NCI-H748 (cell line): ENCODE measurements at regions not wholly inside any gene's neighbourhood (a gene's known extent, or its start where the extent isn't known, plus 50 kb on each side); places are given as distances from the start of the nearest gene placed in this dataset.

ENCODE experiments used
- DNase-seq: peaks from one replicate; lab custom pipeline; 2025; ENCODE audit not compliant: unreplicated experiment; lab: John Stamatoyannopoulos, UW

- no peak for DNase-seq
Measured at GRCh38 chr3:90011131-90011530, 903.7 kb downstream of the EPHA3 start.

GRCh38 chr3:90011596-90011995 is 904.2 kb downstream of the EPHA3 start:
- DNase-seq = no peak

- no peak for DNase-seq
Measured at GRCh38 chr3:90011996-90012395, 904.6 kb downstream of the EPHA3 start.

- peak; percentile 37 for DNase-seq
Measured at GRCh38 chr3:90015688-90016356, 908.4 kb downstream of the EPHA3 start.

GRCh38 chr3:90016555-90016954 is 909.1 kb downstream of the EPHA3 start:
- DNase-seq = peak; percentile 2

DNA sequence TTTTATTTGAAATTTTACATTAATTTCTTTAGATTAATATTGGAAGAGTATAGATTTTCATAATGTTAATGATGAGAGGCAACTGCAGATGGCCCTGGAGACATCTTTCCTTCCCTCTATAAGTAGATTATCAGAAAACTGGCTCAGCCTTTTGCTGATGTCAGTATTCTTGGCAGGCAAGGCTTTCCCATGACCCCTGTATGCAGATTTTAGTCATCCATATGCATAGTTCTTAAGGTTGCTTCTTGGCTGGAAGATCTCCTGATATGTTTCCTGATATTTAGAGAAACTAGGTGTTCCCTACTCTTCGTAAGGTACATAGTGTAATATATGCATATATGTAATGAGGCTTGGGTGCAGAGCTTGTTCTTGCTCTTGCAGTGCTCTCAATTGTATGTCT is 911.4 kb downstream of the EPHA3 start:
- no peak for DNase-seq

- DNase-seq = peak; percentile 13
Measured at GRCh38 chr3:90025019-90025418, 917.6 kb downstream of the EPHA3 start.

GRCh38 chr3:90026406-90026805 is 919.0 kb downstream of the EPHA3 start:
- DNase-seq = no peak

DNA sequence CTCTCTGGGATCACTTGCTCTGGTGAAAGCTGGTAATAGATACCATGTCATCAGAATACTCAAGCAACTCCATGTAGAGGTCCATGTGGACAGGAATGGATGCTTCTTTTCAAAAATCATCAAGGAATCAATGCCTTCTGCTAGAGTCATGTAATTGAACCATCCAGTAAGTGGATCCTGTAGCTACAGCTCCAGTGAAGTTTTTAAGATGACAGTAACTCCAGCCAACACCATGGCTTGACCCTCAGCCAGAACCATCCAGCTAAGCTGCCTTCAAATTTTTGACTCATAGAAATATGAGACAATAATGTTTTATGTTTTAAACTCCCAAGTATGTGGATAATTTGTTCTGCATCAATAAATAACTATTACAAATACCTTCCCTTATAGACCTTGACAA is 923.7 kb downstream of the EPHA3 start:
- no peak for DNase-seq

GRCh38 chr3:90032980-90033641 is 925.7 kb downstream of the EPHA3 start:
- peak; percentile 86 for DNase-seq

DNA sequence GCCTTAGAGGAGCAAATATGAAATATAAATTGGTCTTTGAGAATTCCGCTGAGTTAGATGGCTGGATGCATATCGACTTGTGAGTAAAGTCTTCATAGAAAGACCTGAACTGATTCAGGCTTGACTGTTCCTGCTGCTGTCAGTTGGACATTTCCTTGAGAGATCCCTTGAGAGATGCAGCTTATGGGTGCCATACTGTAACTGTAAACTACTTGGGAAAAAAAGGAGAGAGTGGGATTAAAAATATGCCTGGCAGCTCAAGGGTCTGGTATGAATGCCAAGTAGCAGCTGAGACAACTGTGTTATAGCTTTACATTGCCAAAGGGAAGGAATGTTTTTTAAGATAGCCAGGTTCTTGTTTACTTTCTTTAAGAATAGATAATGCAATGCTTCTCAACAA is 926.6 kb downstream of the EPHA3 start:
- DNase-seq = no peak

GRCh38 chr3:90035643-90036042 is 928.2 kb downstream of the EPHA3 start:
- DNase-seq = no peak

DNA sequence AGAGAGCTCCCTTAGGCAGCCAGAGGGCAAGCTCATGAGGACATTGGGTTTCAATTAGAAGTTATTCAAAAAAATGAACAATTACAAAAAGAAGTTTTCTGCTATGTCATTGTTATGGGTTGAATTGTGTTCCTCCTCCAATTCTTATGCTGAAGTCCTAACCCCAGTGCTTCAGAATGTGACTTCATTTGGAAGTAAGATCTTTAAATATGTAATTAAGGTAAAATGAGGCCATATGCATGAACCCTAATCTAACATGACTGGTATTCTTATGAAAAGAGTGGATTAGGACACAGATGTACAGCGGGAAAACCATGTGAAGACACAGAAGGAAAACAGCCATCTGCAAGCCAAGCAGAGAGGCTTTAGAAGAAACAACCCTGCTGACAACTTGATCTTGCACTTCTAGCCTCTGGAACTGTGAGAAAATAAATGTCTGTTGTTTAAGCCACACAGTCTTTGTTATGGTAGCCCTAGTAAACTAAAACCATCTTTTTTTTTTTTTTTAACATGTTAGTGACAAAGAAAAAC is 929.6 kb downstream of the EPHA3 start:
- DNase-seq = no peak

GRCh38 chr3:90039994-90040393 is 932.6 kb downstream of the EPHA3 start:
- no peak for DNase-seq

DNA sequence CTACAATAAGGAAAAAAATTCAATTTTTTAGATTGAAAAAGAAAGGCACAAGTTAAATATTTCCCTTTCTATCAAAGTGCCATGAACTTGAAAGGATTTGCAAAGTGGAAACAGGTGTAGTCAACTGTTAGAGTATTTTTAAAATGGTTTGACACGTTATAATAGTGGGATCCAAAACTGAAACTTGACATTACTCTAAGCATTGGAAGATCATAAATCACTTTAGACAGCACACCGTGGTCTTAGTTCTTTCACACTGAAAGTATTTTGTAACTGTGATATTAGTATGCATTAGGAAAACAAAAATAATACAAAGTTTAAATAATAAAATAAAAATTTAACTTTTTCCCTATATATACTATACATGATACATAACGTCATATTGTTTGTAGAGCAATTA is 933.1 kb downstream of the EPHA3 start:
- DNase-seq = no peak

DNA sequence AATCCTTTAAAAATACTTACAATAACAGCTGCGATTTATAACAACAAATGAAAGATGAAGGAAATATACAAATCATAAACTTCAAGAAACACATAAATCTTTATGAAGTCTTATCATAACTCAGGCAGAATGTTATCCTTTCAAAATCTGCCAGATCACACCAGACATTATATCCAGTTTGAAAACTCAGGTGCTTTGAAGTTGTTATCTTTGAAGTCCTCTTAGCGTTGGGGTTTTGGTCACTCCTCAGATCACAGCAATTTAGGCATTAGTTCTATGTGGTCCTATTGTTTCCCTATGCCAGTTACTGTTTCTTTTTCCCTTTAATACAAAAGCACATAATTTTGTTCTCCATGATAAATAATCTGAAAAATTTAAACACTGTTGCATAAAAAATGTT is 934.6 kb downstream of the EPHA3 start:
- DNase-seq = no peak

DNA sequence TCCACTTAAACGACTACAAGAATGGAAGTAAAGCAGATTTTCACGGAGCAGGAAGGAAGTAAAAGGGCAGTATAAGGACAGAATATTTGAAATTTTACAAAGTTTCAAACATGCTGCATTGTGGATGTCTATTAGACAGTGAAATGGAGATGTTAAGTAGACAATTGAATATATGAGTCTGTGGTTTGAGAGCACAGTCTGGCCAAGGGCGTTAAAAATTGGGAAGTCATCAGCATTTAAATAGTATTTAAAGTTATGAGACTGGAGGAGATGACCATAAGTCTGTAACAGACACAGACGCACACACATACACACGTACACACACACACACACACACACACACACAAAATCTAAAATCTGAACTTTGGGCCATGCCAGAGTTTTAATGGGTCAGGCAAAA is 935.9 kb downstream of the EPHA3 start:
- no peak for DNase-seq

DNA sequence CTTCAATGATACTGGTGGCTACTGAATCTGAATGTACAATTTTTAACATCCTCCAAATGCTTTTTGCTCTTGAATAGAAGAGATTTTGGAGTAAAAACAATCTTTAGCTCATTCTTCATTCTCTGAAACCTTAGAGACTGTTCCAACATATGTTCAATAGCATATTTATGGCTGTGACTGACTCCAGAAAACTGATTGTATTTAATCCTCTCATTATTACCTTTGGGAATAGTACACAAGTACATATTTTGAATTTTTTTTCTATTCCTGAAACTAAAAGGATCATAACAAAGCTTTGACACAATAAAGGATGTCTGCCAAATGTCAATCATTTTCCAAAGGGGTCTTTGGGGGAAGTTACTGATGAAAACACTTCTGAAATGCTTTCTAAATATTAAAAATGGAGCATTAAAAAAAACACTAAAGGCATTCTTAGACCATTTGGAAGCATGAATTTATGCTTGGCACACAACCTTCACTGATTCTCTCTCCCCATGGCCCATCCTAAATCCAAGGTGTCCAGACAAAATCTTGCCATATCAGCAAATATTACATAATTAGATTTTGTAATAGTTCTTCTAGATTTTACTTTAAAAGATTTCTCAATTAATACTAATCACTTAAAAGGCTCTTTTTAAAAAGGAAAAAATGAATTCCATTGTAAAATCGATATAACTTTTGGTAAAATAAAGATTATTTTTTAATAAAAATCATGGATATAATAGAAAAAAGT is 936.8 kb downstream of the EPHA3 start:
- DNase-seq = no peak

- no peak for DNase-seq
Measured at GRCh38 chr3:90052425-90052950, 945.1 kb downstream of the EPHA3 start.

- DNase-seq = peak; percentile 6
Measured at GRCh38 chr3:90054311-90054710, 946.9 kb downstream of the EPHA3 start.

- no peak for DNase-seq
Measured at GRCh38 chr3:90055666-90056065, 948.2 kb downstream of the EPHA3 start.
